CD4-positive, CD25-positive, alpha-beta regulatory T cell (primary cell): ENCODE measurements at regions not wholly inside any gene's neighbourhood (a gene's known extent, or its start where the extent isn't known, plus 50 kb on each side); places are given as distances from the start of the nearest gene placed in this dataset.

ENCODE experiments used
- ATAC-seq, 2 donors: fragments of 150-1000 bp; cut with Tn5 transposase; one replicate each; pipeline ENCODE4 v1.10.0; 2021; ENCODE audit warnings: low read depth in 2 of 2, moderate number of reproducible peaks in 2 of 2, moderate library complexity in 1 of 2
- DNase-seq, 3 donors: peaks; one replicate each; pipeline versions ENCODE4 v3.0.0 to v3.0.0-alpha.2; 2012 to 2022; ENCODE audit warnings: mixed read lengths in 1 of 3
- H3K27ac ChIP-seq: one replicate; pipeline ENCODE4 v1.7.0; 2013; ENCODE audit warnings: mild to moderate bottlenecking, low read length; ENCODE audit not compliant: insufficient read depth, poor library complexity, severe bottlenecking
- H3K27me3 ChIP-seq: one replicate; pipeline ENCODE4 v1.7.0; 2013; ENCODE audit warnings: low read length; ENCODE audit not compliant: control insufficient read depth, insufficient read depth
- H3K36me3 ChIP-seq: one replicate; pipeline ENCODE4 v1.7.0; 2013; ENCODE audit warnings: mild to moderate bottlenecking, low read length, moderate library complexity; ENCODE audit not compliant: control insufficient read depth, insufficient read depth
- H3K4me1 ChIP-seq: 2 replicates; pipeline ENCODE4 v1.7.0; 2013; ENCODE audit warnings: mild to moderate bottlenecking, low read length; ENCODE audit not compliant: insufficient read depth, control insufficient read depth, poor library complexity, severe bottlenecking
- H3K4me3 ChIP-seq: one replicate; pipeline ENCODE4 v1.7.0; 2013; ENCODE audit warnings: low read depth, mild to moderate bottlenecking, low read length, moderate library complexity
- H3K9me3 ChIP-seq, 2 experiments: 1 replicate in 1 of 2; 2 replicates in 1 of 2; pipeline ENCODE4 v1.7.0; 2013; ENCODE audit warnings: low read length in 2 of 2, mild to moderate bottlenecking in 1 of 2, moderate library complexity in 1 of 2; ENCODE audit not compliant: control insufficient read depth in 2 of 2
- H3K27ac Mint-ChIP-seq, 3 donors: one replicate each; pipeline ENCODE4 v1.8.0; 2020 to 2022; ENCODE audit warnings: mild to moderate bottlenecking in 3 of 3, mixed read lengths in 3 of 3, moderate library complexity in 2 of 3
- H3K27me3 Mint-ChIP-seq: one replicate; pipeline ENCODE4 v1.8.0; 2022; ENCODE audit warnings: mild to moderate bottlenecking, mixed read lengths
- H3K36me3 Mint-ChIP-seq: one replicate; pipeline ENCODE4 v1.8.0; 2020; ENCODE audit warnings: mixed read lengths
- H3K4me1 Mint-ChIP-seq, 4 donors: one replicate each; pipeline ENCODE4 v1.8.0; 2020 to 2022; ENCODE audit warnings: mixed read lengths in 4 of 4, mild to moderate bottlenecking in 1 of 4
- H3K4me3 Mint-ChIP-seq, 4 donors: one replicate each; pipeline ENCODE4 v1.8.0; 2020 to 2022; ENCODE audit warnings: mild to moderate bottlenecking in 4 of 4, mixed read lengths in 4 of 4, moderate library complexity in 3 of 4
- H3K9me3 Mint-ChIP-seq, 7 donors: one replicate each; pipeline ENCODE4 v1.8.0; 2020 to 2022; ENCODE audit warnings: mixed read lengths in 7 of 7, mild to moderate bottlenecking in 3 of 7, moderate library complexity in 2 of 7

- H3K9me3 ChIP-seq: no peaks in the 10 kb centered on the region
- H3K4me3 ChIP-seq: no peak overlapping the region
- no peaks in the 10 kb centered on the region for H3K36me3 Mint-ChIP-seq
- H3K27ac Mint-ChIP-seq: no peak overlapping the region
- ATAC-seq: no peak
- H3K27me3 ChIP-seq: no peaks in the 10 kb centered on the region
- no peak overlapping the region for H3K4me3 Mint-ChIP-seq
- H3K9me3 Mint-ChIP-seq: peaks cover 0 to 4% (median 0%) of the 10 kb centered on the region in 7 donors
- no peak for DNase-seq
- no peaks in the 10 kb centered on the region for H3K36me3 ChIP-seq
- no peaks in the 10 kb centered on the region for H3K27me3 Mint-ChIP-seq
- H3K4me1 ChIP-seq: no peaks in the 10 kb centered on the region
- H3K27ac ChIP-seq: no peak overlapping the region
- H3K4me1 Mint-ChIP-seq: no peaks in the 10 kb centered on the region
Measured at GRCh38 chr5:120082316-120083068, 381.6 kb upstream of the PRR16 start.

GRCh38 chr5:120083851-120084542 lies 380.1 kb upstream of the PRR16 start:
- no peak overlapping the region for H3K4me3 Mint-ChIP-seq
- H3K27ac ChIP-seq: no peak overlapping the region
- no peaks in the 10 kb centered on the region for H3K9me3 ChIP-seq
- H3K27ac Mint-ChIP-seq: no peak overlapping the region
- no peaks in the 10 kb centered on the region for H3K4me1 ChIP-seq
- no peak for DNase-seq
- H3K4me3 ChIP-seq: no peak overlapping the region
- no peaks in the 10 kb centered on the region for H3K4me1 Mint-ChIP-seq
- no peak for ATAC-seq
- H3K27me3 Mint-ChIP-seq: no peaks in the 10 kb centered on the region
- no peaks in the 10 kb centered on the region for H3K36me3 ChIP-seq
- H3K36me3 Mint-ChIP-seq: no peaks in the 10 kb centered on the region
- peaks cover 0 to 4% (median 0%) of the 10 kb centered on the region in 7 donors for H3K9me3 Mint-ChIP-seq
- no peaks in the 10 kb centered on the region for H3K27me3 ChIP-seq

- peaks cover 0 to 4% (median 0%) of the 10 kb centered on the region in 7 donors for H3K9me3 Mint-ChIP-seq
- H3K4me1 Mint-ChIP-seq: no peaks in the 10 kb centered on the region
- Histone ChIP-seq H3K9me3 (no peaks in the 10 kb centered on the region), H3K4me3 (no peak overlapping the region), H3K27me3 (no peaks in the 10 kb centered on the region), H3K27ac (no peak overlapping the region), H3K4me1 (no peaks in the 10 kb centered on the region), H3K36me3 (no peaks in the 10 kb centered on the region)
- no peak overlapping the region for H3K4me3 Mint-ChIP-seq
- no peak overlapping the region for H3K27ac Mint-ChIP-seq
- H3K36me3 Mint-ChIP-seq: no peaks in the 10 kb centered on the region
- DNase-seq (no peak), ATAC-seq (no peak)
- H3K27me3 Mint-ChIP-seq: no peaks in the 10 kb centered on the region
Measured at GRCh38 chr5:120084543-120084870, 379.6 kb upstream of the PRR16 start.

GRCh38 chr5:120086081-120086480 lies 378.0 kb upstream of the PRR16 start:
- no peak for ATAC-seq
- H3K4me1 Mint-ChIP-seq: no peaks in the 10 kb centered on the region
- H3K9me3 Mint-ChIP-seq: peaks cover 0 to 3% (median 0%) of the 10 kb centered on the region in 7 donors
- Histone ChIP-seq H3K4me1 (no peaks in the 10 kb centered on the region), H3K9me3 (no peaks in the 10 kb centered on the region), H3K27ac (no peak overlapping the region), H3K36me3 (no peaks in the 10 kb centered on the region), H3K27me3 (no peaks in the 10 kb centered on the region), H3K4me3 (no peak overlapping the region)
- H3K27me3 Mint-ChIP-seq: no peaks in the 10 kb centered on the region
- DNase-seq: no peak
- no peak overlapping the region for H3K4me3 Mint-ChIP-seq
- no peaks in the 10 kb centered on the region for H3K36me3 Mint-ChIP-seq
- no peak overlapping the region for H3K27ac Mint-ChIP-seq

GRCh38 chr5:120088412-120088811 lies 375.7 kb upstream of the PRR16 start:
- Mint-ChIP-seq H3K4me1 (no peaks in the 10 kb centered on the region), H3K36me3 (no peaks in the 10 kb centered on the region), H3K27me3 (no peaks in the 10 kb centered on the region), H3K27ac (no peak overlapping the region), H3K9me3 (peaks cover 0 to 3% (median 0%) of the 10 kb centered on the region in 7 donors), H3K4me3 (no peak overlapping the region)
- H3K27me3 ChIP-seq: no peaks in the 10 kb centered on the region
- no peak overlapping the region for H3K4me3 ChIP-seq
- no peak overlapping the region for H3K27ac ChIP-seq
- DNase-seq (no peak), ATAC-seq (no peak)
- H3K4me1 ChIP-seq: no peaks in the 10 kb centered on the region
- no peaks in the 10 kb centered on the region for H3K9me3 ChIP-seq
- no peaks in the 10 kb centered on the region for H3K36me3 ChIP-seq

- Histone ChIP-seq H3K27me3 (no peaks in the 10 kb centered on the region), H3K4me3 (no peak overlapping the region), H3K27ac (no peak overlapping the region), H3K9me3 (no peaks in the 10 kb centered on the region), H3K36me3 (no peaks in the 10 kb centered on the region), H3K4me1 (no peaks in the 10 kb centered on the region)
- no peak for DNase-seq
- H3K27me3 Mint-ChIP-seq: no peaks in the 10 kb centered on the region
- peaks cover 0 to 3% (median 0%) of the 10 kb centered on the region in 7 donors for H3K9me3 Mint-ChIP-seq
- no peaks in the 10 kb centered on the region for H3K36me3 Mint-ChIP-seq
- H3K4me3 Mint-ChIP-seq: no peak overlapping the region
- no peak for ATAC-seq
- H3K4me1 Mint-ChIP-seq: no peaks in the 10 kb centered on the region
- H3K27ac Mint-ChIP-seq: no peak overlapping the region
Measured at GRCh38 chr5:120088836-120089235, 375.3 kb upstream of the PRR16 start.

- no peak overlapping the region for H3K4me3 Mint-ChIP-seq
Measured at GRCh38 chr5:120091376-120091948, 372.6 kb upstream of the PRR16 start.

More at GRCh38 chr5:120091376-120091948, 372.6 kb upstream of the PRR16 start:
- no peaks in the 10 kb centered on the region for H3K4me1 ChIP-seq
- H3K27me3 ChIP-seq: no peaks in the 10 kb centered on the region
- no peak overlapping the region for H3K4me3 ChIP-seq
- Mint-ChIP-seq H3K4me1 (no peaks in the 10 kb centered on the region), H3K9me3 (peaks cover 0 to 3% (median 0%) of the 10 kb centered on the region in 7 donors), H3K27me3 (no peaks in the 10 kb centered on the region), H3K36me3 (no peaks in the 10 kb centered on the region), H3K27ac (no peak overlapping the region)
- no peak for DNase-seq
- no peak overlapping the region for H3K27ac ChIP-seq
- H3K36me3 ChIP-seq: no peaks in the 10 kb centered on the region
- H3K9me3 ChIP-seq: no peaks in the 10 kb centered on the region
- ATAC-seq: no peak
